COLO668 (cell line): ENCODE measurements at regions not wholly inside any gene's neighbourhood (a gene's known extent, or its start where the extent isn't known, plus 50 kb on each side); places are given as distances from the start of the nearest gene placed in this dataset.

Source experiments
- DNase-seq: peaks from one replicate; lab custom pipeline; 2025; ENCODE audit not compliant: unreplicated experiment; lab: John Stamatoyannopoulos, UW

- DNase-seq, result no peak
These were observed 146.1 kb downstream of the SMAD6 start for GRCh38 chr15:66848116-66848515.

- no peak for DNase-seq
These were observed 146.8 kb downstream of the SMAD6 start for GRCh38 chr15:66848686-66849392.

GRCh38 chr15:66849393-66849745 lies 147.3 kb downstream of the SMAD6 start:
- no peak for DNase-seq

- DNase-seq, result no peak
These were observed 147.7 kb downstream of the SMAD6 start for GRCh38 chr15:66849746-66850077.

- DNase-seq, result no peak
These were observed 148.3 kb downstream of the SMAD6 start for GRCh38 chr15:66850078-66850991.

- no peak for DNase-seq
These were observed 148.9 kb downstream of the SMAD6 start for GRCh38 chr15:66850996-66851310.

- peak; percentile 67 for DNase-seq
These were observed 149.5 kb downstream of the SMAD6 start for GRCh38 chr15:66851311-66852063.

GRCh38 chr15:66852064-66852905 lies 150.2 kb downstream of the SMAD6 start:
- DNase-seq, result no peak

- DNase-seq, result no peak
These were observed 152.3 kb downstream of the SMAD6 start for GRCh38 chr15:66854012-66854965.

GRCh38 chr15:66855041-66855440 lies 153.0 kb downstream of the SMAD6 start:
- no peak for DNase-seq

- DNase-seq, result no peak
These were observed 155.7 kb downstream of the SMAD6 start for GRCh38 chr15:66857694-66858093.

- DNase-seq, result no peak
These were observed 156.6 kb downstream of the SMAD6 start for GRCh38 chr15:66858423-66859207.

GRCh38 chr15:66859688-66860253 lies 157.7 kb downstream of the SMAD6 start:
- DNase-seq, result no peak

- no peak for DNase-seq
These were observed 158.8 kb downstream of the SMAD6 start for GRCh38 chr15:66860844-66861243.

- no peak for DNase-seq
These were observed 160.3 kb downstream of the SMAD6 start for GRCh38 chr15:66862111-66862939.

GRCh38 chr15:66862940-66863335 lies 160.9 kb downstream of the SMAD6 start:
- DNase-seq, result peak; percentile 52

- no peak for DNase-seq
These were observed 161.5 kb downstream of the SMAD6 start for GRCh38 chr15:66863390-66864085.
